ENCODE measurements at regions not wholly inside any gene's neighbourhood (a gene's known extent, or its start where the extent isn't known, plus 50 kb on each side); places are given as distances from the start of the nearest gene placed in this dataset.

- no peaks in the 10 kb centered on the region for H3K36me3 ChIP-seq (replicated peaks; ENCODE audit: insufficient read depth, low read depth)
- DNase-seq (ENCODE audit: low spot score): no peak
- H3K4me2 ChIP-seq: no peak overlapping the region
- H3K27me3 ChIP-seq: peaks cover 5% of the 10 kb centered on the region
- 74% methylated on average over 2 of the region's 2 CpGs for WGBS (ENCODE audit: low lambda C conversion rate, missing lambda C conversion rate)
- TF ChIP-seq EZH2phosphoT487 (IDR thresholded peaks at IDR 0.05; ENCODE audit: low read depth, severe bottlenecking, unreplicated experiment): no peak
- TF ChIP-seq CTCF (IDR thresholded peaks at IDR 0.05; ENCODE audit: poor library complexity): no peak
- H3K9me3 ChIP-seq (ENCODE audit: low read depth): no peaks in the 10 kb centered on the region
- no peak overlapping the region for H2AFZ ChIP-seq
- H3K4me3 ChIP-seq: no peak overlapping the region
- H4K20me1 ChIP-seq (ENCODE audit: insufficient read depth, poor library complexity, severe bottlenecking): no peaks in the 10 kb centered on the region
- H3K4me1 ChIP-seq (ENCODE audit: insufficient read depth): no peaks in the 10 kb centered on the region
- H3K27ac ChIP-seq: no peak overlapping the region
- no peaks in the 10 kb centered on the region for H3K79me2 ChIP-seq
- H3K9me2 ChIP-seq (replicated peaks; ENCODE audit: insufficient read depth): no peaks in the 10 kb centered on the region
Measured at GRCh38 chr2:176985871-176986270, 226.7 kb upstream of the HNRNPA3 start.

- no peak overlapping the region for H2AFZ ChIP-seq
Measured at GRCh38 chr2:176986487-176986886, 226.1 kb upstream of the HNRNPA3 start.

GRCh38 chr2:176991411-176991810 lies 221.2 kb upstream of the HNRNPA3 start:
- Histone ChIP-seq H3K36me3 (replicated peaks; ENCODE audit: insufficient read depth, low read depth) (no peaks in the 10 kb centered on the region), H3K9me3 (ENCODE audit: low read depth) (no peaks in the 10 kb centered on the region), H3K9me2 (replicated peaks; ENCODE audit: insufficient read depth) (no peaks in the 10 kb centered on the region), H3K79me2 (no peaks in the 10 kb centered on the region), H3K27ac (no peak overlapping the region), H3K27me3 (no peaks in the 10 kb centered on the region), H3K4me1 (ENCODE audit: insufficient read depth) (no peaks in the 10 kb centered on the region), H4K20me1 (ENCODE audit: insufficient read depth, poor library complexity, severe bottlenecking) (no peaks in the 10 kb centered on the region), H3K4me2 (no peak overlapping the region), H3K4me3 (no peak overlapping the region), H2AFZ (no peak overlapping the region)
- 90% methylated on average over 1 of the region's 1 CpG for WGBS (ENCODE audit: low lambda C conversion rate, missing lambda C conversion rate)
- TF ChIP-seq CTCF (IDR thresholded peaks at IDR 0.05; ENCODE audit: poor library complexity) (no peak), EZH2phosphoT487 (IDR thresholded peaks at IDR 0.05; ENCODE audit: low read depth, severe bottlenecking, unreplicated experiment) (no peak), EZH2 (IDR thresholded peaks at IDR 0.05; ENCODE audit: borderline replicate concordance) (no peak)
- no peak for DNase-seq (ENCODE audit: low spot score)

More at GRCh38 chr2:176986487-176986886, 226.1 kb upstream of the HNRNPA3 start:
- Histone ChIP-seq H4K20me1 (ENCODE audit: insufficient read depth, poor library complexity, severe bottlenecking) (no peaks in the 10 kb centered on the region), H3K4me3 (no peak overlapping the region), H3K27me3 (peaks cover 5% of the 10 kb centered on the region), H3K4me2 (no peak overlapping the region), H3K79me2 (no peaks in the 10 kb centered on the region), H3K4me1 (ENCODE audit: insufficient read depth) (no peaks in the 10 kb centered on the region), H3K9me2 (replicated peaks; ENCODE audit: insufficient read depth) (no peaks in the 10 kb centered on the region), H3K9me3 (ENCODE audit: low read depth) (no peaks in the 10 kb centered on the region), H3K36me3 (replicated peaks; ENCODE audit: insufficient read depth, low read depth) (no peaks in the 10 kb centered on the region), H3K27ac (no peak overlapping the region)
- TF ChIP-seq CTCF (IDR thresholded peaks at IDR 0.05; ENCODE audit: poor library complexity) (no peak), EZH2 (IDR thresholded peaks at IDR 0.05; ENCODE audit: borderline replicate concordance) (no peak)
- 76% methylated on average over 5 of the region's 5 CpGs for WGBS (ENCODE audit: low lambda C conversion rate, missing lambda C conversion rate)
- DNase-seq (ENCODE audit: low spot score): no peak
